GM23338 (cell line): ENCODE measurements at regions not wholly inside any gene's neighbourhood (a gene's known extent, or its start where the extent isn't known, plus 50 kb on each side); places are given as distances from the start of the nearest gene placed in this dataset.

Experiments used
- CREB1 ChIP-seq: fragments of 250-450 bp; sonication (Bioruptor Pico); IDR thresholded peaks from 2 replicates; pipeline ENCODE4 v1.5.0; 2020; ENCODE audit warnings: low read depth, mild to moderate bottlenecking, moderate library complexity
- ETS1 ChIP-seq: IDR thresholded peaks from 2 replicates; pipeline ENCODE4 v1.6.1; 2016; ENCODE audit warnings: antibody characterized with exemption
- EZH2 ChIP-seq: fragments of 200-600 bp; sonication (generic); IDR thresholded peaks from one replicate; pipeline ENCODE4 v1.8.0; 2017; ENCODE audit warnings: antibody characterized with exemption, mild to moderate bottlenecking, low read depth; ENCODE audit not compliant: unreplicated experiment
- EZH2phosphoT487 ChIP-seq: fragments of 200-600 bp; sonication (generic); IDR thresholded peaks from one replicate; pipeline ENCODE4 v1.8.1; 2018; ENCODE audit warnings: antibody characterized with exemption; ENCODE audit not compliant: unreplicated experiment
- JUNB ChIP-seq: IDR thresholded peaks from one replicate; pipeline ENCODE4 v1.6.1; 2016; ENCODE audit warnings: antibody characterized with exemption; ENCODE audit not compliant: unreplicated experiment
- NANOG ChIP-seq: IDR thresholded peaks from 2 replicates; pipeline ENCODE4 v1.6.1; 2016; ENCODE audit warnings: antibody characterized with exemption, borderline replicate concordance
- POLR2AphosphoS5 ChIP-seq: IDR thresholded peaks from 2 replicates; pipeline ENCODE4 v1.6.1; 2016; ENCODE audit warnings: antibody characterized with exemption, low read depth
- REST ChIP-seq: IDR thresholded peaks from one replicate; pipeline ENCODE4 v1.6.1; 2018; ENCODE audit warnings: antibody characterized with exemption; ENCODE audit not compliant: unreplicated experiment
- STAT1 ChIP-seq: IDR thresholded peaks from one replicate; pipeline ENCODE4 v1.6.1; 2016; ENCODE audit warnings: antibody characterized with exemption; ENCODE audit not compliant: unreplicated experiment
- ZNF114 ChIP-seq: fragments of 250-450 bp; sonication (Bioruptor Pico); IDR thresholded peaks from 2 replicates; pipeline ENCODE4 v1.5.0; 2020; ENCODE audit warnings: mild to moderate bottlenecking, moderate library complexity
- ZNF331 ChIP-seq: fragments of 250-450 bp; sonication (Bioruptor Pico); IDR thresholded peaks from 2 replicates; pipeline ENCODE4 v1.5.0; 2020; ENCODE audit warnings: low read depth, mild to moderate bottlenecking, moderate library complexity
- ZNF462 ChIP-seq: fragments of 250-450 bp; sonication (Bioruptor Pico); IDR thresholded peaks from 2 replicates; pipeline ENCODE4 v1.5.0; 2020; ENCODE audit warnings: mild to moderate bottlenecking, moderate library complexity
- TF ChIP-seq, protein P1 (sequence below), 2 experiments: fragments of 200-600 bp in 1 of 2; sonication (generic) in 1 of 2; conservative IDR thresholded peaks; 2 replicates each; pipeline versions ENCODE4 v1.5.1 to v1.6.1; 2016 to 2017; ENCODE audit warnings: antibody characterized with exemption in 2 of 2, low read depth in 2 of 2, mild to moderate bottlenecking in 2 of 2, moderate library complexity in 1 of 2

DNA sequence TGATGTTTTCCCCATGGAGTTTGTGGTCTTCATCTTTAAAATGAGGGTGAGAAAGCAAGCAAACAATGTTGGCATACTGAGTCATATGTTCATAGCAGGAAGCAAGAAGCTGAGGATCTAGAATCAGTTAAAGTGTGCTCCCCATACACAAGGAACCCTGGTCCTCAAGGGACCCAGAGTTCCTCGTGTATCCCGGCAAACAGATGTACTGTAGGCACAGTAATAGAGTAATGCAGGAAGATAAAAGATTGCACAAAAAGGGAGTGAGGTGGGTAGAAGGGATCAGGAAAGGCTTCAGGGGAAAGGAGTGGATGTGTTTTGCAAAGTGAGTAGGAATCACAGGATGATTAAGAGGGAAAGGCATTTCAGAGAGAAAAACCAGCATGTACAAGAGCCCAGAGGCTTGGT lies 412.3 kb upstream of the CDH11 start:
- TF ChIP-seq, protein P1, sequence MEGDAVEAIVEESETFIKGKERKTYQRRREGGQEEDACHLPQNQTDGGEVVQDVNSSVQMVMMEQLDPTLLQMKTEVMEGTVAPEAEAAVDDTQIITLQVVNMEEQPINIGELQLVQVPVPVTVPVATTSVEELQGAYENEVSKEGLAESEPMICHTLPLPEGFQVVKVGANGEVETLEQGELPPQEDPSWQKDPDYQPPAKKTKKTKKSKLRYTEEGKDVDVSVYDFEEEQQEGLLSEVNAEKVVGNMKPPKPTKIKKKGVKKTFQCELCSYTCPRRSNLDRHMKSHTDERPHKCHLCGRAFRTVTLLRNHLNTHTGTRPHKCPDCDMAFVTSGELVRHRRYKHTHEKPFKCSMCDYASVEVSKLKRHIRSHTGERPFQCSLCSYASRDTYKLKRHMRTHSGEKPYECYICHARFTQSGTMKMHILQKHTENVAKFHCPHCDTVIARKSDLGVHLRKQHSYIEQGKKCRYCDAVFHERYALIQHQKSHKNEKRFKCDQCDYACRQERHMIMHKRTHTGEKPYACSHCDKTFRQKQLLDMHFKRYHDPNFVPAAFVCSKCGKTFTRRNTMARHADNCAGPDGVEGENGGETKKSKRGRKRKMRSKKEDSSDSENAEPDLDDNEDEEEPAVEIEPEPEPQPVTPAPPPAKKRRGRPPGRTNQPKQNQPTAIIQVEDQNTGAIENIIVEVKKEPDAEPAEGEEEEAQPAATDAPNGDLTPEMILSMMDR (conservative IDR thresholded peaks at IDR 0.05; ENCODE audit: low read depth in 2 of 2), result no peak
- TF ChIP-seq STAT1 (no peak), EZH2 (no peak), ZNF114 (no peak), POLR2AphosphoS5 (no peak), CREB1 (CRISPR knock-in tag) (no peak), REST (no peak), EZH2phosphoT487 (no peak), ETS1 (no peak), JUNB (no peak), ZNF462 (no peak), NANOG (no peak), ZNF331 (CRISPR knock-in tag) (no peak)
